ENCODE measurements at regions not wholly inside any gene's neighbourhood (a gene's known extent, or its start where the extent isn't known, plus 50 kb on each side); places are given as distances from the start of the nearest gene placed in this dataset.

- TF ChIP-seq MYC (IDR thresholded peaks at IDR 0.05; ENCODE audit: borderline replicate concordance, low read length) (no peak), CTCF (IDR thresholded peaks at IDR 0.05) (no peak), RFX5 (IDR thresholded peaks at IDR 0.05) (no peak)
Observed at GRCh38 chr20:6420336-6420735, 297.5 kb upstream of the FERMT1 start.

Measured in A549 (cell line).